Peyer's patch (tissue), 4 donors: ENCODE measurements at regions not wholly inside any gene's neighbourhood (a gene's known extent, or its start where the extent isn't known, plus 50 kb on each side); places are given as distances from the start of the nearest gene placed in this dataset.

Source experiments
- POLR2A ChIP-seq, 2 donors: fragments of 450-650 bp; IDR thresholded peaks; one replicate each; pipeline ENCODE4 v1.5.1; 2017; ENCODE audit warnings: antibody characterized with exemption in 2 of 2, mild to moderate bottlenecking in 2 of 2, moderate library complexity in 2 of 2
- TF ChIP-seq, protein P1 (sequence below), 6 experiments: fragments of 450-650 bp in 4 of 6; fragments of 200-600 bp in 2 of 6; sonication (generic) in 1 of 6; IDR thresholded peaks; one replicate each; pipeline ENCODE4 v1.5.1; 2017 to 2019; ENCODE audit warnings: antibody characterized with exemption in 6 of 6, mild to moderate bottlenecking in 3 of 6, moderate library complexity in 1 of 6

DNA sequence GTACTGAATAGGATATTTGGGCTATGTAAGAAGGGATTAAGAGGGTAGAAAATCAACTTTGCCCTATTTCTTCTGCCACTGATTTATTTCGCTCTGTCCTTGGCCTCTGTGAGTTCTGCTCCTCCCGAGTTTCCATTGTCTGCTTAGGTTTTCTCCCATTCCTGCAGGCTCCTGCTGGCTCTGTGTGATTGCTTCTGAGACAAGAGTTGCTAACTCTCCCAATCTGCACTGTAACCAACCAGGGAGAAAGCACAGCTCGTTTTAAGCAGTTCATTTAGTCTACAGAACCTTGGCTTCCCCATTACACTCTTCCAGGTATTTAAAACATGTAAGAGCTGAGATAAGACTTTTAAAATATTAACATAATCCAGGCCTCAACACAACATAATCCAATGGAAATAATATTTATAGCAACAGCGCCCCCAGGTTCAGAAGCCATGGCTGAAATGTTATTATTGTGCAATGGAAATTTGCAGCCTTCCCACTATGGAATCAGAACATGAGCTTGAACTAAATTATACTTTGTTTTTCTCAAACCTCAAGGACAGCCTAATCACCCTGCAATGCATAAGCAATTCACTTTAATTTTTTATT lies 203.5 kb downstream of the ERCC6L2 start:
- TF ChIP-seq, protein P1, sequence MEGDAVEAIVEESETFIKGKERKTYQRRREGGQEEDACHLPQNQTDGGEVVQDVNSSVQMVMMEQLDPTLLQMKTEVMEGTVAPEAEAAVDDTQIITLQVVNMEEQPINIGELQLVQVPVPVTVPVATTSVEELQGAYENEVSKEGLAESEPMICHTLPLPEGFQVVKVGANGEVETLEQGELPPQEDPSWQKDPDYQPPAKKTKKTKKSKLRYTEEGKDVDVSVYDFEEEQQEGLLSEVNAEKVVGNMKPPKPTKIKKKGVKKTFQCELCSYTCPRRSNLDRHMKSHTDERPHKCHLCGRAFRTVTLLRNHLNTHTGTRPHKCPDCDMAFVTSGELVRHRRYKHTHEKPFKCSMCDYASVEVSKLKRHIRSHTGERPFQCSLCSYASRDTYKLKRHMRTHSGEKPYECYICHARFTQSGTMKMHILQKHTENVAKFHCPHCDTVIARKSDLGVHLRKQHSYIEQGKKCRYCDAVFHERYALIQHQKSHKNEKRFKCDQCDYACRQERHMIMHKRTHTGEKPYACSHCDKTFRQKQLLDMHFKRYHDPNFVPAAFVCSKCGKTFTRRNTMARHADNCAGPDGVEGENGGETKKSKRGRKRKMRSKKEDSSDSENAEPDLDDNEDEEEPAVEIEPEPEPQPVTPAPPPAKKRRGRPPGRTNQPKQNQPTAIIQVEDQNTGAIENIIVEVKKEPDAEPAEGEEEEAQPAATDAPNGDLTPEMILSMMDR (IDR thresholded peaks at IDR 0.05), result no peak
- no peak for TF ChIP-seq POLR2A (IDR thresholded peaks at IDR 0.05)
